Activated CD4-positive, alpha-beta T cell treated with anti-CD3 and anti-CD28 coated beads for 48 hours (primary cell): ENCODE measurements at regions not wholly inside any gene's neighbourhood (a gene's known extent, or its start where the extent isn't known, plus 50 kb on each side); places are given as distances from the start of the nearest gene placed in this dataset.
"Not testable (repeated sequence)": the region's sequence is repeated elsewhere in the genome, so short reads cannot be mapped to it uniquely, and the experiment has no call there.

Source experiments
- DNase-seq: peaks from one replicate; pipeline ENCODE4 v3.0.0-alpha.2; 2020

- DNase-seq = no peak
Measured at GRCh38 chr10:44752451-44753441, 158.4 kb upstream of the TMEM72 start.

GRCh38 chr10:44754355-44754754, 156.8 kb upstream of the TMEM72 start:
- not testable (repeated sequence) for DNase-seq

GRCh38 chr10:44755481-44755880, 155.7 kb upstream of the TMEM72 start:
- no peak for DNase-seq

GRCh38 chr10:44756216-44756615, 154.9 kb upstream of the TMEM72 start:
- no peak for DNase-seq

GRCh38 chr10:44757551-44758205, 153.5 kb upstream of the TMEM72 start:
- no peak for DNase-seq

- no peak for DNase-seq
Measured at GRCh38 chr10:44759122-44759521, 152.0 kb upstream of the TMEM72 start.

- no peak for DNase-seq
Measured at GRCh38 chr10:44760513-44760912, 150.6 kb upstream of the TMEM72 start.

GRCh38 chr10:44761076-44761475, 150.1 kb upstream of the TMEM72 start:
- no peak for DNase-seq

- no peak for DNase-seq
Measured at GRCh38 chr10:44763331-44763730, 147.8 kb upstream of the TMEM72 start.

GRCh38 chr10:44765299-44765698, 145.8 kb upstream of the TMEM72 start:
- no peak for DNase-seq

- DNase-seq = no peak
Measured at GRCh38 chr10:44766631-44767030, 144.5 kb upstream of the TMEM72 start.

GRCh38 chr10:44769450-44769849, 141.7 kb upstream of the TMEM72 start:
- no peak for DNase-seq

GRCh38 chr10:44771233-44771995, 139.7 kb upstream of the TMEM72 start:
- no peak for DNase-seq

- DNase-seq = no peak
Measured at GRCh38 chr10:44773565-44773964, 137.6 kb upstream of the TMEM72 start.

- no peak for DNase-seq
Measured at GRCh38 chr10:44774676-44775401, 136.3 kb upstream of the TMEM72 start.

GRCh38 chr10:44775402-44775741, 135.8 kb upstream of the TMEM72 start:
- no peak for DNase-seq

GRCh38 chr10:44776181-44776580, 135.0 kb upstream of the TMEM72 start:
- DNase-seq = no peak

- DNase-seq = no peak
Measured at GRCh38 chr10:44779511-44779910, 131.6 kb upstream of the TMEM72 start.

GRCh38 chr10:44780426-44780825, 130.7 kb upstream of the TMEM72 start:
- DNase-seq = no peak

- DNase-seq = no peak
Measured at GRCh38 chr10:44781131-44781530, 130.0 kb upstream of the TMEM72 start.

GRCh38 chr10:44786286-44786850, 124.8 kb upstream of the TMEM72 start:
- DNase-seq = no peak

- no peak for DNase-seq
Measured at GRCh38 chr10:44787480-44788075, 123.6 kb upstream of the TMEM72 start.
